ENCODE measurements at regions not wholly inside any gene's neighbourhood (a gene's known extent, or its start where the extent isn't known, plus 50 kb on each side); places are given as distances from the start of the nearest gene placed in this dataset.

DNA sequence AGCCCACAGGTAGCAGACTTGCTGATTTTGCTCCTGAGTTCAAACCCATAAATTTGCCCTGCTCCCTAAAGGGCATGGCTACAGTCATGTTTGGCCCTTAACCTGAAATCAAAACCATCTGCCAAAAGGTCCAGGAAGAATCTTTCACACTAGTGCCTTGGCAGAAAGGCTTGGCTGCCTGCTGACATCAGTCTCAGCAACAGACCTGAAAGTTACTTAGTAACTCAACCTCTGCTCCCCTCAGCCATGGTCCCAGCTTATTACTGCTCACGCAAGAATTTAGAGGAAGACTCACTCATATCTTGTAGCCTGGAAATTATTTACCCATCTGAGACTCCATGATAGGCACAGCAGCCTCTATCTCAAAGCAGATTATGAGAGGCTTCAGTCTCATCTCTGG is 98.0 kb upstream of the KIF2B start:
- no peak for FAIRE-seq
- CTCF ChIA-PET: no interaction called here

DNA sequence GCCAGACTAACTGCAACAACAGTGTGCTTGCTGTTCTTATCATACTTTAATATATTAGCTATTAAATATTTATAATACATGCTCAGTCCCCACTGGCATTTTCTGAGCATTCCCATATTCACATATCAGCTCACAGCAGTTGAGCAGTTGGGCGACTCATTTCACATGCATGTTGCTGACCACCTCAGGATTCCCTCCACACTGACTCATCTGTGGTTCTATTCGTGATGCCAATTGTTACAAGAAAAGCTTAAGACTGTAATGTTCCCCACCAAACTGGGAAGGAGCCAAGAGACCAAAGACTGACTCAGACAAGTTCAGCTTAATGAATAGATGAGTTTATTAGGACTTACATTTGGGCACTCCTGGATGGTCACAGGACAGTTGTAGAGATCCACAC is 100.3 kb upstream of the KIF2B start:
- TF ChIP-seq ATOH8 (CRISPR knock-in tag; IDR thresholded peaks at IDR 0.05; ENCODE audit: low read depth): no peak
- TF ChIP-seq, protein P1, sequence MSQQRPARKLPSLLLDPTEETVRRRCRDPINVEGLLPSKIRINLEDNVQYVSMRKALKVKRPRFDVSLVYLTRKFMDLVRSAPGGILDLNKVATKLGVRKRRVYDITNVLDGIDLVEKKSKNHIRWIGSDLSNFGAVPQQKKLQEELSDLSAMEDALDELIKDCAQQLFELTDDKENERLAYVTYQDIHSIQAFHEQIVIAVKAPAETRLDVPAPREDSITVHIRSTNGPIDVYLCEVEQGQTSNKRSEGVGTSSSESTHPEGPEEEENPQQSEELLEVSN (IDR thresholded peaks at IDR 0.05; ENCODE audit: borderline replicate concordance, low read depth): no peak
- no peak overlapping the region for H3K27ac ChIP-seq
- H3K4me3 ChIP-seq: no peak overlapping the region
- H3K9me3 ChIP-seq: peaks cover 14% of the 10 kb centered on the region; the same call in 2 of the 3 replicates
- DNase-seq (ENCODE audit: low read depth in 1 of 2, low spot score in 1 of 2) (peak; percentile 36 to 39), FAIRE-seq (no peak), ATAC-seq (peak; percentile 73 to 89)
- CTCF ChIA-PET: interaction anchor here (1.0 to 1.1 kb wide), 2 partner anchors 31 to 37 kb away, joined by 3 to 4 read pairs; no protein-coding TSS in a partner anchor
- POLR2A ChIA-PET: no interaction called here
- no peaks in the 10 kb centered on the region for H3K4me1 ChIP-seq
- peak overlapping the region; percentile 29 for H3K4me2 ChIP-seq
- WGBS (ENCODE audit: missing lambda C conversion rate): 6% methylated on average over 2 of the region's 2 CpGs

More for the DNA sequence above, 98.0 kb upstream of the KIF2B start:
- H3K4me2 ChIP-seq: no peak overlapping the region
- no peak for ATAC-seq
- H3K9me3 ChIP-seq: peaks cover 19% of the 10 kb centered on the region
- no peak overlapping the region for H3K27ac ChIP-seq
- WGBS (ENCODE audit: missing lambda C conversion rate): 0% methylated on average over 1 of the region's 1 CpG
- no peaks in the 10 kb centered on the region for H3K4me1 ChIP-seq
- no peak overlapping the region for H3K4me3 ChIP-seq
- POLR2A ChIA-PET: no interaction called here
- TF ChIP-seq HES2 (IDR thresholded peaks at IDR 0.05) (no peak), JUNB (IDR thresholded peaks at IDR 0.05) (no peak), POLR2A (IDR thresholded peaks at IDR 0.05; ENCODE audit: low read length) (no peak), EHF (CRISPR knock-in tag; IDR thresholded peaks at IDR 0.05) (no peak), KDM5A (IDR thresholded peaks at IDR 0.05) (no peak), RAD21 (conservative IDR thresholded peaks at IDR 0.05 in 1 of 2, IDR thresholded peaks at IDR 0.05 in 1 of 2) (no peak), KDM1A (IDR thresholded peaks at IDR 0.05; ENCODE audit: low read depth) (no peak), FOXS1 (CRISPR knock-in tag; IDR thresholded peaks at IDR 0.05) (no peak)
- DNase-seq (ENCODE audit: low read depth in 1 of 2, low spot score in 1 of 2): no peak

GRCh38 chr17:53721101-53721500 is 101.6 kb upstream of the KIF2B start:
- H3K27ac ChIP-seq: no peak overlapping the region
- TF ChIP-seq, protein P1 (IDR thresholded peaks at IDR 0.05; ENCODE audit: borderline replicate concordance, low read depth): no peak
- TF ChIP-seq SREBF2 (IDR thresholded peaks at IDR 0.05) (no peak), TP53 (CRISPR knock-in tag; IDR thresholded peaks at IDR 0.05) (no peak), ZFP36 (IDR thresholded peaks at IDR 0.05; ENCODE audit: borderline replicate concordance, partially characterized antibody) (no peak), REST (IDR thresholded peaks at IDR 0.05) (no peak), HOXB13 (CRISPR knock-in tag; IDR thresholded peaks at IDR 0.05; ENCODE audit: low read depth) (no peak), CEBPB (IDR thresholded peaks at IDR 0.05) (no peak), USF2 (IDR thresholded peaks at IDR 0.05) (no peak), EHMT2 (IDR thresholded peaks at IDR 0.05; ENCODE audit: low read depth) (no peak)
- no peak overlapping the region for H3K4me3 ChIP-seq
- WGBS (ENCODE audit: missing lambda C conversion rate): 3% methylated on average over 2 of the region's 2 CpGs
- peak overlapping the region; percentile 15; the same call in 1 of the 3 replicates for H3K4me2 ChIP-seq
- POLR2A ChIA-PET: no interaction called here
- CTCF ChIA-PET: interaction anchor here (0.6 to 0.7 kb wide), 2 partner anchors 621 to 1732 kb away, joined by 3 to 4 read pairs; no protein-coding TSS in a partner anchor
- no peak for DNase-seq (ENCODE audit: low read depth in 1 of 2, low spot score in 1 of 2)
- H3K4me1 ChIP-seq: no peaks in the 10 kb centered on the region
- ATAC-seq: no peak
- peaks cover 7% of the 10 kb centered on the region for H3K9me3 ChIP-seq
- FAIRE-seq: no peak

Measured in A549 (cell line).